ENCODE measurements at regions not wholly inside any gene's neighbourhood (a gene's known extent, or its start where the extent isn't known, plus 50 kb on each side); places are given as distances from the start of the nearest gene placed in this dataset.

DNA sequence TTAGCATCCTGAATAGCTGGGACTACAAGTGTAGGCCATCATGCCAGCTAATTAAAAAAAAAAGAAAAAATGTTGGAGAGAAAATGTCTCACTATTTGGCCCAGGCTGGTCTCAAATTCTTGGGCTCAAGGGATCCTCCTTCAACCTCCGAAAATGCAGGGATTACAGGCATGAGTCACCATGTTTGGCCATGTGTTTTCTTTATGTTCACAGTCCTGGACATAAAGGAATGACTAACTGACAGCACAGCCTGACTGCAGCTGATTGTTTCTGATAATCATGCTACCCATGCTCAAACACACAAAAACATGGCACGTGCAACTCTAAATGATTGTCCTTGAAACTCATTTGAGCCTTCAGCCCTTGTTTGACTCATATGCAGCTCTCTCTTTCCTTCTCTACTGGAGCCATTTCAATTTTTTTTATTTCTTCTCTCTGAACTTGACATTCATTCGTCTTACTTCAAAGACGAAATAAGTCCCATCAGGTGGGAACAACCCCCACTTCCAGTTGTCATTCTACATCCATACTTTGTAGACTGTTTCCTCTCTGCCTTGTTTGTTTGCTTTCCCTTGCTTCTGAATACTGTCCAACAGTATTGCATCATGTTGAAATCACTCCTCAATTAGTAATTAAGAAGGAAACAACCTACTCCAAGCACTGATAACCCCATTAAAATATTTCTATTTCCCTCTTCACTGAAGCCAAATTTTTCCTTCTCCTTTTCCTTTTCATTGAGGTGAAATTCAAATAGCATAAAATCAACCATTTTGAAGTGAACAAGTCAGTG, 413.0 kb downstream of the BMP2 start:
- DNase-seq: no peak

DNA sequence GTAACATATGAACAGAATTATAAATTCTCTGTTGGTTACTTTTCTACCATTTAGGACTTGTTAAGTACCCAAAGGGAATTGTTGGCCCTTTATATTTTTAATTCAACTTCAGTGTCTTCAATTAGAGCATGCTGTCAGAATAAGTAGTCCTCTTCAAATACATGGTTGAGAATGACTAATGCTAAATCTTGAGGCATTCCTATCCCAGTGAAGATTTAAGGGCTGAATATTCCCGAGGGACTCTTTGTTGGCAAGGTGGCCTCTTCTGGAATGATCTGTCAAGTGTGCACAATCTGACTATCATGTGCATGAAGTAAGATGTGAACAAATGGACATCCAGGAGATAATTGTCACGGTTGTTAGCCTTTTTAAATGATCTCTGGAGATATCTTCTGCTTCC, 421.7 kb downstream of the BMP2 start:
- DNase-seq: no peak

DNA sequence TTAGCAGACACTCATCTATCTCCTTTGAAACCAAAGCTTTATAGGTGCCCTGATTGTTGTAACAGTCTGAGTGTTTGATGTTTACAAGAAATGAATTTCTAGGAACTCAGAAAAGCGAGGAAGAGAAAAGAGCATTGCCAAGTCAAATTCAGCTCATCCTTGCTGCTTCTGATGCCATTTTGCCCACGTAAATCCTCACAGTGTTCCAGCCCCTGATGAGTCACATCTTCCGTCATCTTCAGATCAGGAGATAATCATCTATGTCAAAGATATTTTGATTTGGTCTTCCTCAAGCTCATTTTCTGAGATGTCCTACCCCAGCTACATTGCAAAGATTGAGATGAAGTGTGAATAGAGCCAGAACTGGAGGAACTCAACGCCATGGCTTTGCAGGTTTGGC, 426.2 kb downstream of the BMP2 start:
- no peak for DNase-seq

DNA sequence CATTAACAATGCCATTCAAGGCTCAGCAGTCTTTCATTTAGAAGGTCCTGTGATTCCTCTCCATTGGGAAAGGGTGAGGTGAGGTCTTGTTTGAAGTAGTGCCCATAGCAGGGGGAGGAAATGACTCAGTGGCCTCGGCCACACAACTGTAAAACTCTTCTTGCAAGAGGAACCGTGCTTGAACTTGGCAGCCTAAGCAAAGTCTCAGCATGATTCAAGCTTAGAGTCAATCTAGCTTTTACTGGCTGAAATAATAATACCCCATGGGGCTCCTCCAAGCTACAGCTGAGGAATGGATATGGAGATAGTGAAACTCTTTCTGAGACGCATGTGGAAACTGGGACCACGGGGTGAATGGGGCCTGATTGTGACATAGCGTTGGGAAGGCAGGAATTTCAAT, 428.2 kb downstream of the BMP2 start:
- no peak for DNase-seq

DNA sequence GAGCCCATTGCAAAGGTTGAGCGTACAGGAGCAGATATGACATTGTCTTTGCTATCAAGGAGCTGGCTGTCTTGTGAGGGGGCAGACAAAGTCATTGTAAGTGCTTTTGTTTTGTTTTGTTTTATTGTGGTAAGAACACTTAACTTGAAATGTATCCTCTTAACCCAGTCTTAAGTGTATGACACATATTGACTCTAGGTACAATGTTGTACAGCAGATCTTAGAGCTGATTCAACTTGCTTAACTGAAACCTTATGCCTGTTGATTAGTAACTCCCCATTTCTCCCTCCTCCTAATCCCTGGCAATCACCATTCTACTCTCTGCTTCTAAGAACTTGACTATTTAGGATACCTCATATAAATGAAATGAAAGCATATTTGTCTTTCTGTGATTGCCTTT, 429.0 kb downstream of the BMP2 start:
- DNase-seq: no peak

DNA sequence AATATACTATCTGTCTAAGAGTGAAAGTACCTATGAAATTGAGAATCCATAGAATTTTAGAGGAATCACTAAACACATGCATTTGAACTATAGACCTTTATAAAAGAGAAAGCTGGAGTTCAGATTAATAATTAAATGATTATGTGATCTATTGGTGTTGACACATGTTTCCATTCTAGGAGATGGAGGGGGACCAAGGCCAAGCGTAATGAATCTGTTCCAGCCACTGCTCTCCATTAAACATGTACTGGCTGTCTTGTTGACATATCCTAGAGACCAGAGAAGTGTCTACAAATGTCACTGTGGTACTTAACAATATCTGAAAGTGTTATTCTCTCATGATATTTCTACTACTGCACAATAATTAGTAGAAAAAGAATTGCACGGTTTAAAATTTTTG, 432.4 kb downstream of the BMP2 start:
- DNase-seq: no peak

DNA sequence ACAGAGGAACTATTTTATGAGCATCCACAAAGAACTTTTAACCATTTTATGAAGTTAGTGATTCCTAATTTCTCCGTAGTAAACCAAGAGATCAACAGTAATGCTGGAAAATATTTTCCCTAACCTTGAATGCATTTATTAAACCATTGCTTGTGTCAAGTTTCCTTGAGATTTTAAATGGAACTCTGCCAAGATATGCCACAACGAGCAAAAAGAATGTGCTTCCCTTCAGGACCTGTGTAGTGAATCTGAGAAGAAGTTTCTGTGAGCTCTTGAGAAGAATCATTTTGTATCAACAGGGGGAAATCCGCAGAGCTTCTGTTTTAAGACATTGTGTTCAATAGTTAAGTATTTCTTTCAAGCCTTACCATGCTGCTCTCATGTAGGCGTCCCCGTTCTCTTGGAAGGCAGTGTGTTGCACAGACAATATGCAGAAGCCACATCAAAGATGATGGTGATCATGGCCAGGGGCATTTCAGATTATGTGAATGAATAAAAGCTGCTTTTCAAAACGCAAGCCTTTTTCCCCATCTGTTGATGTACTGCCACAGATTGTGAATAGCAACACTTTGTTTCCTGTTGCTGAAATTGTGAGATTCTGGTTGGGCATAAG, 439.8 kb downstream of the BMP2 start:
- DNase-seq: no peak

DNA sequence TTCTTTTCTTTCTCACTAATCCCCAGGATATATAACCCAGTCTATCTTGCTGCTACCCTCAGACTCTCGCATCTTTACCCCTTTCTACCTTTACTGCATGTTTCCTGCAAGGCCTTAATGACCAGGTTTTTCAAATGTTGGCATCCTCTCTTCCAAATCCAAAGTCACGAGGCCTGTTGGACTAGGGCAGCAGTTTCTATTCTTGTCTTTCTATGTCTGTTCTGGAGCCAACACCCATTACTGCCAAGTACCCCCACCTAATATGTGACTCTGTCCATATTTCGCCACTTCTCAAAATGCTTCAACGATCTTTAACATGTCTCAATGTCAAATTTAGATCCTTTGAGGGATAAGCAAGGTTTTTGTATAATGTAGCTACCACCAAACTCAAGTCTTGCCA, 443.4 kb downstream of the BMP2 start:
- DNase-seq: no peak

DNA sequence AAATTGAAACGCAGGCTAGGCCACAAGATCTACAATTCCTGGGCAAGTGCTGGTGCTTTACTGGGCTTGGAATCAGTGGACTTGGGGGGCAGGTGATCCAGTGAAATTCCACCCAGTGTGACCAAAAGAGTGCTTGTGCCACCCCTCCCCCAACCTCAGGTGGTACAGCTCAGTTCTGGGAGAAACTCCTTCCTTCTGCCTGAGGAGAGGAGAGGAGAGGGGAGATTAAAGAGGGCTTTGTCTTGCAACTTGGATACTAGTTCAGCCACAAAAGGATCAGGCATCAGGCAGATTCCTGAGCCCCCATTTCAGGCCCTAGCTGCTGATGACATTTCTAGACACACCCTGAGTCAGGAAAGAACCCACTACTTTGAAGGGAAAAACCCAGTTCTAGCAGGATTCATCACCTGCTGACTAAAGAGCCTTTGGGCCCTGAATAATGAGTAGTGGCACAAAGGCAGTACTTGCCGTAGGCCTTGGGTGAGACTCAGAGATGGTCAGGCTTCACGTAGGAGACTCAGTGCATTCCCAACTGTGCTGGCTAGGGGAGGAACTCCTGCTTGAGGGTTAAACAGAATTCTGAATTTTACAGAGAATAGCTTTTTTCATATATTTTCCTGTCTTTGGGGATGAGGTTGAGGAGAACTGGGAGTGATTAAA, 446.7 kb downstream of the BMP2 start:
- DNase-seq: no peak

DNA sequence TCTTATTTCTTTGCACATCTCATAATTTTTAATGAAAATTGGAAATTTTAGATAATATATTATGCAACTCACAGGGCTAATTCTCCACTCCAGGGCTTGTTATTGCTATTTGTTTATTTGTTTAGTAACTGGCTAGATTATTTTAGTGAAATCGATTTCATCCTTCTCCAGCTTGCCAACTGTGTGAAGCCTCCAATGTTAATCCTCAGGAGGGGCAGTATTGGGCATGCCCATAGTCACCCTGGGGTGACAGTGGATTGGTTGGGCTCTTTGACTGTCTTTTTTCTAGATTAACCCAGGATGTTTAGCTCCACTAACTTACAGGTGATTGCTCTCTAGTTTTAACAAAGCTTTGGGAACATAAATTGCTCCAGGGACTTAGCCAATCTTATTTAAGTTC, 450.1 kb downstream of the BMP2 start:
- DNase-seq: no peak

DNA sequence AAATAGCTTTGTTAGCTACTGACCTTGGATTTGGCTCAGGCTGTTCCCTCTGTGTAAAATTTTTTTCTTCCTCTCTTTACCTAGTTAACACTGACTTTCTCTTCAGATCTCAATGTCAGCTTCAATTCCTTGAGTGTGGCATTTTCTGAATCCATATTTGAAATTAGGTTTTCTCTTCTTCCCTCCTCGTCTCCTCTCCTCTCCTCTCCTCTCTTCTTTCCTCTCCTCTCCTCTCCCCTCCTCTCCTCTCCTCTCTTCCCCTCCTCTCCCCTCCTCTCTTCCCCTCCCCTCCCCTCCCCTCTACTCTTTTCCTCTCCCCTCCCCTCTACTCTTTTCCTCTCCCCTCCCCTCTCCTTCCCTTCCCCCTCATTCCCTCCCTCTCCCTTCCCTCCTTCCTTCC, 453.3 kb downstream of the BMP2 start:
- DNase-seq: no peak

DNA sequence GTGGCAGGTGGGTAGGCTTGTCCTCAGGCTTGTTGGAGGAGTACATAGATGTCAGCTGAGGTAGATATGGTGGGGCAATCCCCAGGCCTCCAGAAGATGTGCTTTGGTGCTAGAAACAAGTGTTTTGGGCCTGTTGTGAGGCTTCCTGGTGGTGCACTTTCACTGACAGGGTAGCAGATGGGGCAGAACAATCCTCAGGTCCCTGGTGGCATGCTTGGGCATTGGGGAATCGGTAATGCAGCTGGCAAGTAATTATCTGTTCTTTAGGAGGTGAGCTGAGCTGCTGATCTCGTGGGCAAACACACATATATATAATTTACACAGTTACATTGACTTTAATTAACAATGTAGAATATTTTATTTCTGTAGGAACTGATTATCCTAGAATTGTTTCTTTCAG, 458.7 kb downstream of the BMP2 start:
- no peak for DNase-seq

DNA sequence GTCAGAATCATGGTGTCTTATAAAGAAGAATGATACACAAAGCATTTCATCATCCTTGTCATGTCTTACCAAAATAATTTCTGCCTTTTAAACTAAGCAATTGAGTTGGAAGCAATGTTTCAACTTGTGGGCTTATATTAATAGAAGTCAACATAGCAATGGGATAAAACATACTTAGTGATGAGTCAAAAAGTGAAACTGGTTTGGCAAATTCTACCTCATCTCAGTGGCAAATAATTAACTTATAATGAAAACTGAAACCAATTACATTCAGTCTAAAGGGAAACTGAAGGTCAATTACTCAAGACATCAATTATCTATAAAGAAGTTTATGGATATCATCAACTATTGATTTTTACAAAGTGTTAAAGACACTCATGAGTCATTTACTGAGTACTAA, 463.8 kb downstream of the BMP2 start:
- DNase-seq: no peak

DNA sequence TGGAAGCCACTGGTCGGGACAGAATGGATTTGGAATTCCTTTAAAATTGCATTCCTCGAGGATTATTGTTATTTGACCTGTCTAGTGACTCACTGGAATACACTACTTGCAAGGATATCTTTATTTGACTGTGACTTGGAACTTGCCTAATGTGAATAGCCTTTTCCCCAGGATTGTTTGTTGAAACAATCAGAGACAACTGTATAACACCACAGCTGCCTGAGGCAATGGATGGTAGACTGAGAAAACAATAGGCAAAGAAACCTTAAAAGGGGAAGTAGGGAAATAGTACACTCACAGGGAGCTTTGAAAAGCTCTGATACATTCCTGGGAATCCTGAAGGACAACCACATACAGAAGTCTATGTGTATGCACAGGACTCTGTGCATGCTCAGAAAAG, 465.3 kb downstream of the BMP2 start:
- DNase-seq: no peak

DNA sequence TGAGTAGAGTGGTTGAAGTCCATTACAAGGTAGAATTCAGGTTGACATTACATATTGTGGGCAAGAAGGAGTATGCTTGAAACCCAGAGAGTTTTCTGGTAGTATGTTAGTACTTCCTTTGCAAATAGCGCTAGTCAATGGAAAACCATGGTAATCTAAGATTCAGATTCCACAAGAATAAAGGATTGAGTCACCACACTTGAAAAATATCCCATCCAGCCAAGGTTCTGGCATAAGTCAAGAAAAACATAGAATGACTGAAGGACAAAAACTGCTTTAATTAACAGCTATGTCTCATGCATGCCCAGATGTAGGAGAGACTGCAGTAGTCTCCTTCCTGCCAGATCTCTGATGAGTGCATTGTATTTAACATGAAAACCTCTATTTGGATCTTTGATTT, 469.8 kb downstream of the BMP2 start:
- DNase-seq: no peak

DNA sequence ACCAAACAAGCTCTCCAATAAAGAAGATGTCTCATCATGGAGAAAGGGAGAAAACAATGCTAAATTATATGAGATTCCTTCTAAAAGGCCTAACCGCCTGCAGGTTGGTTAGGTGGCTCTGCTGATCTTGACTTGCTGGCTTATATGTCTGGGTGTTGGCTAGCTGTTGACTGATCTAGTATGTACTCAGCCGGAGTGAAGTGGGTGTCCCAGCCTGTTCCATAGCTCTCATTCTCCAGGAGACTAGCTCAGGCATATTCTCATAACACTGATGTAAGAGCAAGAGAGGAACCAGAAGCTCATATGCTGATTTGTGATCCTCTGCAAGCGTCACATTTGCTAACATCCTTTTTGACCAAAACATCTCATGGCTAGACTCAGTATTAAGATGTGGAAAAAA, 473.0 kb downstream of the BMP2 start:
- no peak for DNase-seq

DNA sequence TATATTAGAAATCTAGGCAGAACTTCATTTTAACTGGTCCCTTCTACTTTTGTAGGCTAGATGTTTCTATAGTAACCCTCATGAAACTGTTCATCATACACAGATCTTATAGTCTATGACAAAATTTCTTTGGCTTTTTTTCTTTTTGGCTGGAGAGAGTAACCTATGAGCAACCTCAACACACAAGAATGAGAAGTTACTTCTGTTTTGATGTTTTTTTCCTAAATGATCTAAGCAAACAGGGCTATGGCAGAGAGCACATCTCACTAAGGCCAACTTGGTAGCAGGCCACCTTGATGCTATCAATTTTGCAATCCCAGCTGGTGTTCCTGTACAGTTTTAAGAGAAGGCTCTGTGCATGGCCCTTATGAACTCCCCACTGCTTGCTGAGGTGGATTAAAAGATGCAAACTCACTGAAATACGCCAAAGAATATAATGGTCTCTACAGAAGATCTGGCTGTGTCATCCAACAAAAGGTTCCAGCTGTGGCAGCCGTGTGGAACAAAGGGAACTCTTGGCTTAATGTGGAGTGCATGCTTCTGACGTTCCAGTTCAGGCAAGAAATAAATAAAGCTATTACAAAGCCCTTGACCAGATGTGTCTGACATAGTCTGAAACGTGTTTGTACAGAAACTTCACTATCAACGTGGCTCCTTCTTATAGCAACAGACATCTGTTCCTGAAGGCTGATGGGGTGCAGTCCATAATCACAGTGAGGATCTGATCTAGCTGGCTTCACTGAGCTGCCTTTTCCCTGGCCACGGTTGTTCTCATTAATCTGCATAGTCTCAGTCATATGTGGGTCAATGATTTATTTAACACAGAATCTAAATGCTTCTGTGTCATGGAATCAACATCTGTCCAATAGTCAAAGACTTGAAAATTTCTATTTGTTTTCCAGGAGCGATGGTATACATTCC, 481.1 kb downstream of the BMP2 start:
- DNase-seq: no peak

DNA sequence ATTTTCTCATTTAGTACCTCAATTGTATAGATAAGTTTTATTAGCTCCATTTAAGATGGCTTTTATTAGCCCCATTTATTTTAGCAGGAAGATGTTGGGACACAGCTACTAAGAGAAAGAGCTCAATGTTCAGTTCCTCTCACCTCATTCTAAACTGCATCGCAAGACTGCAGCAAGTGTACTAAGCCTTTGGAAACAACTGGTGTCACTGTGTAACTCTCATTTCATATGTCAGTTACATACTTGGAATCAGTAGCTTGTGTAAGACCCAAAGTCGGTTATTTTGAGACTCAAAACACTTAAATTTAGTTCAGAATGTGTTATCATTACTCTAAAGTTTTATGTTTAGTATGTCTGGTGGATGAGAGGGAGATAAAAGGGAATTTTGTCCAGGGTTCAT, 482.9 kb downstream of the BMP2 start:
- no peak for DNase-seq

DNA sequence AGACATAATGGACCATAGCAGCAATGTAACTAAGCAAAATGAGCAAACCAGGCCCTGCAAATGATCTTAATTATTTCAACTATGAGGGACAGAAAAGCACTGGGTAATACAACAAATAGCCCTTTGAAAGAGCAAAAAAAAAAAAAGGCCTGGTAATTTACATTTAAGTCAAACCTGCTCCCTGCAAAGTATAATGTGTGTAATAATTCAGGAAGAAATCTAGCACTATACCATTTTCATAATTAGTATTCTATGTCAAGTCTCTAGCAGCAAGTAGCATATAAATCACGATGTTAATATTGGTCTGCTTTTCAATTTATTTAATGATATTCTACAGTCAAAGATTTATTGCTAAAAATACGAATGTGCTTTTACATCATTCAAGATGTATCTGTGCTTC, 489.6 kb downstream of the BMP2 start:
- DNase-seq: no peak

DNA sequence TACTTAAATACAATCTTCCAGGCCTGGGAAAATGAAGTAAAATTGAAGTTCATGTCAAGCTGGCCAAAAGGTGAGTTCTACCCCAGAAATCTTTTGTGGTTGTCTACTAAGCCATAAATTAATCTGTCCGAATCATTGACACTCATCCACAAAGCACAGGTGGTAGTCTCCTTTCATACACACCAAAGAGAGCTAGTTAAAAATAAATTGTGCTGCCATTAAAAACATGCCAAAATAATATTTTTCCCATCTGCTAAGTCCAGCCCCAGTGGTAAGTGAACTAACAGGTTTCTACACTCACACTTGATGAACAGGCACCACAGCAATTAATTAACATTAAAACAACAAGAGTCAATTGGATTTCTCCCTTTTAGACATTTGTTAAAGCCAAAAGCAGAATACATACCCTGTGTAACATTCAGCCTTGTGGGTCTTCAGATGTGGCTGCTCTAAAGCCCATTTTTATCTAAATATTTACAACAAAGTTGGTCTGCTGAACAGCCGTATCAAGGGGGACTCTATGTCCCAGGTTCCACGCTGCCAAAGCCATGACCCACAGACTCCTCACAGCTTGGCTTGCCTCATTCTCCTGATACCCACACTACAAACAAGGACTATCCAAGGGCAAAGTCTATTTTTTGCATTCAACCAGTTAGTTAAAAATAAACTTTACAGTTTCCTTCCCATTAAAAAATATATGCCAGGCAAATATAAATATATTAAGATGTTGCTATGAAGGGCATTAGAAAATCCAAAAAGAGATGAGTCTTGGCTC, 490.4 kb downstream of the BMP2 start:
- no peak for DNase-seq

DNA sequence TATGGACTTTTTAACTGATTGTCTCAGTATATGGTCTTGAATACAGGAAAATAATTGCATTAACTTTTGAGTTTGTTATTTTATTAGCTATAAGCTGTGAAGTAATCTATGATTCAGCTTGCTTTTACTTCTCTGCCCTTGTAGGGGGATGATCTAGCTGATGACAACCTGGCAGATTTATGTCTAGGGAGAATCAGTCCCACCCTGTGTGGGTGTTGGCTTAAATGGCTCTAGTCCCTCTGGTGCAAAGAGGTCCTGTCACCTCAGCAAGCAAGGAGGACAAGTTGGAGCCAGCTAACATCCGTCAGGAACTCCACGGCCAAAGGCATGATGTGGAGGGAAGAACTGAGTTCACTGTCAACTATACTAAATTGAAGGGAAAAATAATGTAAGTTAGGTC, 495.3 kb downstream of the BMP2 start:
- no peak for DNase-seq

DNA sequence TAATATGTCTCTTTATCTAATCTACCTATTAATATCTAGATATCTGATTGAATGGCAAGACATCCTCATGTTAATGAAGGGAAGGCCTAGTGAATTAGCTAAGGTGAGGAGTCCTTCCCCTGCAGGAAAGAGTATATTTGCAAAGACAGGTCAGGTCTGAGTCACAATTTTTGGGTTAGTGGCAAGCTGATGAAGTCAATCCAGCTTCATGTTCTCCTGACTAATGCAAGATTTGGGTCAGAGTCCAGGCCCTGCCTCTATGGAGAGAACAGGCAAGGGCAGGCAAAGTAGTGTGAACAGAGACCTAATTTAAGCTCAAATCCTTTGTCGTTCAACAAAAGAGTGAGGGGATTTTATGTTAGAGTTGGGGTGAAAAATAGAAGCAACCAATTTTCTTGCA, 496.7 kb downstream of the BMP2 start:
- no peak for DNase-seq

DNA sequence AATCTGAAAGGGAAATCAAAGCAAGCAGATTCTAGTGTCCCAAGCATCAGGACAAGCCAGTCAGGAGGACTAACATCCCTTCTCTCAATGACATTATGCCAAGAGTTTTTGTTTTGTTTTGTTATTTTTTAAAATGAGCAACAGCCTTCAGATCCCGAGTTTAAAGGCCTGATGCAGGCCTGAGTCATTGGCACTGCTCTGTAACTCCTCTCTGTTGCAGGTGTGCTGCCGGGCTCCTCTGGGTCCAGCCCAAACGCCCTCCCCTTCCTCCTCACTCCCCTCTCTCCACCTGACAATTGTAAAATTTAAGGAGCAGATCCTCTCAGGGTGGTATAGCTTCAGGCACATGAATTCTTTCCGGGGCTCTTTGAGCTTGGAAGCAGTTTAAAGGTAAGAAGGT, 502.0 kb downstream of the BMP2 start:
- DNase-seq: no peak

Measured in hematopoietic multipotent progenitor cell treated with erythropoietin and hydrocortisone succinate and interleukin-3 and kit ligand, for 6 days (in vitro differentiated cells).